ENCODE measurements at regions not wholly inside any gene's neighbourhood (a gene's known extent, or its start where the extent isn't known, plus 50 kb on each side); places are given as distances from the start of the nearest gene placed in this dataset.
"Not testable (repeated sequence)": the region's sequence is repeated elsewhere in the genome, so short reads cannot be mapped to it uniquely, and the experiment has no call there.

DNA sequence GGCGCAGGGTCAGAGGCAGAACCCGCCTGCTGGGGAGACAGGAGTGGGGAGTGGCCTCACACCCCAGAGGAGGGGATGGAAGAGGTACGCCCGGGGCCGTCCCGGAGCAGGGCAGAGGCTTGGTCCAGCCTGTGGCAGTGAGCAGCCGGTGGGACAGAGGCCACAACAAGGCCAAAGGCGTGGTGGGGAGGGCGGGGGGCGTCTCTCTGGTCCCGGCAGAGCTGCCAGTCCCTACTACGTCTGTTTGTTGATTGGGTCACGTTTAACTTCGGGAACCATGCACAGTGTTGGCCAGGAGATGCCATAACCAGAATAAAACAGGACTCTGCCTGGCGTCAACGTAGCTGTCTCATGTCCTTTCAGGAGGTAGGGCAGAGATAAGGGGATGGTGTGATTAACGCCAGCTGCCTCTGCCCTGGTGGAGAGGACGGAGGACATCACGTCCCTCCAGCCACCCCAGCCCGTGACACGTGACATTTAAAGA, 192.8 kb downstream of the BANP start:
- no peak overlapping the region for H3K4me3 ChIP-seq
- TF ChIP-seq EZH2 (IDR thresholded peaks at IDR 0.05; ENCODE audit: insufficient read depth, poor library complexity, severe bottlenecking) (no peak), EZH2phosphoT487 (IDR thresholded peaks at IDR 0.05; ENCODE audit: insufficient read depth, low read depth) (no peak)

GRCh38 chr16:88145376-88145775, 194.1 kb downstream of the BANP start:
- in situ Hi-C loops (cut with MboI); DNase-seq: not testable (repeated sequence)

More for the DNA sequence above, 192.8 kb downstream of the BANP start:
- H3K36me3 ChIP-seq (ENCODE audit: low read depth) = no peaks in the 10 kb centered on the region
- no peak for DNase-seq
- H3K4me1 ChIP-seq (ENCODE audit: insufficient read depth) = no peaks in the 10 kb centered on the region
- no peak overlapping the region for H3K4me2 ChIP-seq (ENCODE audit: unreplicated experiment)
- H3K9ac ChIP-seq = no peak overlapping the region
- WGBS, 2 experiments (ENCODE audit: low coverage in 1 of 2, low lambda C conversion rate in 2 of 2, missing lambda C conversion rate in 2 of 2) = 17 to 20% methylated on average over 12 to 21 of the region's 21 CpGs
- no peak overlapping the region for H2AFZ ChIP-seq
- H3F3A ChIP-seq (ENCODE audit: insufficient read depth) = no peaks in the 10 kb centered on the region
- H3K27ac ChIP-seq = no peak overlapping the region
- no peaks in the 10 kb centered on the region for H4K20me1 ChIP-seq (ENCODE audit: insufficient read depth)
- in situ Hi-C loops (cut with MboI) = no loop called here
- no peaks in the 10 kb centered on the region for H3K9me3 ChIP-seq (ENCODE audit: low read depth)
- H3K79me2 ChIP-seq (ENCODE audit: insufficient read depth) = no peaks in the 10 kb centered on the region
- peaks cover 4% of the 10 kb centered on the region; the same call in 1 of the 2 replicates for H3K27me3 ChIP-seq (replicated peaks; ENCODE audit: insufficient read depth)
- no peaks in the 10 kb centered on the region for H3K9me2 ChIP-seq (ENCODE audit: insufficient read depth)

DNA sequence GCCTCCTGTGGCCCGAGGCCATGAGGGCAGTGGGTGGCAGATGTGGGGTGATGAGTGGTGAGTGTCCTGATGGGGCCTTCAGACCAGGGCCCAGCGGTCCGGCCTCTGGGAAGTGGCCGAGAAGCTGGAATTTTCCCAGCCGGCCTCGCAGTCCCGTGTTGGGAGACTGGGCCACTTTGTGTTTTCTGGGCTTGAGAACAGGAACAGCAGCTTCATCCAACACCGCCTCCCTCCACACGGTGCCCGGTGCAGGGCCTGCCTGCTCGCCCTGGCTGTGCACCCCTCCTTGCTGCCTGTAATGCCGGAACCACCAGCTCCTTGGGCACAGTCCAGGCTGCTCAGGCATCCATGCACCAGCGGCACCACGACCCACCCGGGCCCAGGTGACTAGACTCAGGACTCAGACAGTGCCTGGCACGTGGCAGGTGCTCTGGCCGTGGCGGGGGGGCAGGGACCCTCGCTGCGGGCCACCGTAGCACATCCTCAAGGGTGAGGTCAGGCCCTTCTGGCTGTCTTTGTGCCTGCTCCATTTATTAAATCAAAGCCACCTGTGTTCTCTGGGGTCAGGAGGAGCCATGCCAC, 194.7 kb downstream of the BANP start:
- H3K4me1 ChIP-seq (ENCODE audit: insufficient read depth); in situ Hi-C loops (cut with MboI): not testable (repeated sequence)
- WGBS, 2 experiments (ENCODE audit: low coverage in 1 of 2, low lambda C conversion rate in 2 of 2, missing lambda C conversion rate in 2 of 2) = 77% methylated on average over 21 of the region's 21 CpGs

More at GRCh38 chr16:88145376-88145775, 194.1 kb downstream of the BANP start:
- WGBS, 2 experiments (ENCODE audit: low coverage in 1 of 2, low lambda C conversion rate in 2 of 2, missing lambda C conversion rate in 2 of 2) = 94 to 95% methylated on average over 12 to 13 of the region's 13 CpGs
- H3K27ac ChIP-seq; H3K4me3 ChIP-seq; H3K9ac ChIP-seq; H3F3A ChIP-seq (ENCODE audit: insufficient read depth); H3K9me2 ChIP-seq (ENCODE audit: insufficient read depth); H3K4me2 ChIP-seq (ENCODE audit: unreplicated experiment); H4K20me1 ChIP-seq (ENCODE audit: insufficient read depth); H3K79me2 ChIP-seq (ENCODE audit: insufficient read depth); H3K27me3 ChIP-seq (replicated peaks; ENCODE audit: insufficient read depth); H3K4me1 ChIP-seq (ENCODE audit: insufficient read depth); H3K9me3 ChIP-seq (ENCODE audit: low read depth); H3K36me3 ChIP-seq (ENCODE audit: low read depth); H2AFZ ChIP-seq: not testable (repeated sequence)

DNA sequence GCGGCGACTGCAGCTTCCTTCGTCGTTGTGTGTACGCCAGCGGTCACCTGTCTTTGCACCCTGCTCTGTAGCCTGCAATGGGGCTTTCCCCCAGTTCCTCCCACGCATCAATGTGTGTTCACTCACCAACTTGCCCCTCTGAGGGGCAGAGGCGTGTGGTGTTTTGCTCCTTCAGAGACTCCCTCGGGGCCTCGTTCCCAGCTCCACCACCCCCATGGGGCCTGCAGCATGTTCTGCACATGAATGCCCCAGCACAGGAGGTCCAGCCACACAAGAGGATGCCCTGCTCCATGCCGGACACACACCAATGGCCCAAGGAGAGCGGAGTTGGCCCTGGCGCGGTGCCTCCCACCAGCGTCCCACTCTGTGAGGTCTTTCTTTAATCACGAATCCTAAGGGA, 196.8 kb downstream of the BANP start:
- H3K27ac ChIP-seq; H3K27me3 ChIP-seq (replicated peaks; ENCODE audit: insufficient read depth); H3K4me1 ChIP-seq (ENCODE audit: insufficient read depth); H3K4me2 ChIP-seq (ENCODE audit: unreplicated experiment); H2AFZ ChIP-seq; DNase-seq; H4K20me1 ChIP-seq (ENCODE audit: insufficient read depth); H3F3A ChIP-seq (ENCODE audit: insufficient read depth); H3K9me2 ChIP-seq (ENCODE audit: insufficient read depth); H3K4me3 ChIP-seq; in situ Hi-C loops (cut with MboI); H3K36me3 ChIP-seq (ENCODE audit: low read depth); H3K79me2 ChIP-seq (ENCODE audit: insufficient read depth); H3K9me3 ChIP-seq (ENCODE audit: low read depth); H3K9ac ChIP-seq: not testable (repeated sequence)
- 70 to 76% methylated on average over 16 of the region's 16 CpGs for WGBS, 2 experiments (ENCODE audit: low coverage in 1 of 2, low lambda C conversion rate in 2 of 2, missing lambda C conversion rate in 2 of 2)

More for the DNA sequence above, 194.7 kb downstream of the BANP start:
- not testable (repeated sequence) for H3K36me3 ChIP-seq (ENCODE audit: low read depth); H3K4me2 ChIP-seq (ENCODE audit: unreplicated experiment); H3K27me3 ChIP-seq (replicated peaks; ENCODE audit: insufficient read depth); DNase-seq; H4K20me1 ChIP-seq (ENCODE audit: insufficient read depth); H3K9me2 ChIP-seq (ENCODE audit: insufficient read depth); H3K4me3 ChIP-seq; H3K27ac ChIP-seq; H3F3A ChIP-seq (ENCODE audit: insufficient read depth); H2AFZ ChIP-seq; H3K79me2 ChIP-seq (ENCODE audit: insufficient read depth); H3K9me3 ChIP-seq (ENCODE audit: low read depth); H3K9ac ChIP-seq

GRCh38 chr16:88148682-88149081, 197.4 kb downstream of the BANP start:
- H3K9ac ChIP-seq; H3K9me2 ChIP-seq (ENCODE audit: insufficient read depth); H3K79me2 ChIP-seq (ENCODE audit: insufficient read depth); H2AFZ ChIP-seq; in situ Hi-C loops (cut with MboI); H3K27me3 ChIP-seq (replicated peaks; ENCODE audit: insufficient read depth); H4K20me1 ChIP-seq (ENCODE audit: insufficient read depth); H3K4me3 ChIP-seq; H3K9me3 ChIP-seq (ENCODE audit: low read depth); H3F3A ChIP-seq (ENCODE audit: insufficient read depth); H3K36me3 ChIP-seq (ENCODE audit: low read depth); DNase-seq; H3K27ac ChIP-seq; H3K4me2 ChIP-seq (ENCODE audit: unreplicated experiment); H3K4me1 ChIP-seq (ENCODE audit: insufficient read depth): not testable (repeated sequence)
- 29 to 34% methylated on average over 11 of the region's 11 CpGs for WGBS, 2 experiments (ENCODE audit: low coverage in 1 of 2, low lambda C conversion rate in 2 of 2, missing lambda C conversion rate in 2 of 2)

- H4K20me1 ChIP-seq (ENCODE audit: insufficient read depth); H3K9me3 ChIP-seq (ENCODE audit: low read depth); H3K9ac ChIP-seq; H3K4me2 ChIP-seq (ENCODE audit: unreplicated experiment); H3F3A ChIP-seq (ENCODE audit: insufficient read depth); H3K9me2 ChIP-seq (ENCODE audit: insufficient read depth); H3K36me3 ChIP-seq (ENCODE audit: low read depth); H3K4me3 ChIP-seq; H2AFZ ChIP-seq; H3K27me3 ChIP-seq (replicated peaks; ENCODE audit: insufficient read depth); H3K27ac ChIP-seq; H3K79me2 ChIP-seq (ENCODE audit: insufficient read depth); H3K4me1 ChIP-seq (ENCODE audit: insufficient read depth); in situ Hi-C loops (cut with MboI); DNase-seq: not testable (repeated sequence)
- 60 to 68% methylated on average over 12 to 14 of the region's 14 CpGs for WGBS, 2 experiments (ENCODE audit: low coverage in 1 of 2, low lambda C conversion rate in 2 of 2, missing lambda C conversion rate in 2 of 2)
Observed at GRCh38 chr16:88149158-88149603, 197.9 kb downstream of the BANP start.

DNA sequence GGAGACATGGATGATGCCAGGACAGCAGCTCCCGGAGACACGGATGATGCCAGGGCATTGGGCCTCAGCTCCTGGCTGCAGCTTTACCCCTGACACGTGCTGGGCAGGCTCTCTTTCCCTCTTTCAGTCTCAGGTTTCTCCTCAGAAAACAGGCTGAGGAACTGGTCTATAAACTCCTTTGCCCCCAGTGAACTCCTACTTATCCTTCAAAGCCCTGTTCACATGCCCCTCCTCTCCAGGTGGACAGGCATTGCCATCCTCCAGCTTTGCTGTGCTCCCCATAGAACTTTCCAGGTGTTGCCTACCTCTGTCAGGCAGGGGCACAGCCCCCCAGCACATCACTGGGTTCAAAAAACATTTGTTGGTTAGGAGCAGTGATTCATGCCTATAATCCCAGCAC, 198.4 kb downstream of the BANP start:
- H3K4me3 ChIP-seq; H3K79me2 ChIP-seq (ENCODE audit: insufficient read depth); H3K27ac ChIP-seq; H3K4me1 ChIP-seq (ENCODE audit: insufficient read depth); H3K36me3 ChIP-seq (ENCODE audit: low read depth); H4K20me1 ChIP-seq (ENCODE audit: insufficient read depth); H3K4me2 ChIP-seq (ENCODE audit: unreplicated experiment); H3K27me3 ChIP-seq (replicated peaks; ENCODE audit: insufficient read depth); H3K9me3 ChIP-seq (ENCODE audit: low read depth); H3K9me2 ChIP-seq (ENCODE audit: insufficient read depth); H3F3A ChIP-seq (ENCODE audit: insufficient read depth); DNase-seq; in situ Hi-C loops (cut with MboI); H2AFZ ChIP-seq; H3K9ac ChIP-seq: not testable (repeated sequence)
- 24 to 50% methylated on average over 3 of the region's 3 CpGs for WGBS, 2 experiments (ENCODE audit: low coverage in 1 of 2, low lambda C conversion rate in 2 of 2, missing lambda C conversion rate in 2 of 2)

All from GM23248 (cell line).